Stomach (tissue), 8 donors: ENCODE measurements at regions not wholly inside any gene's neighbourhood (a gene's known extent, or its start where the extent isn't known, plus 50 kb on each side); places are given as distances from the start of the nearest gene placed in this dataset.

Experiments used
- DNase-seq, 2 donors: peaks; one replicate each; pipeline versions ENCODE4 v3.0.0 to v3.0.0-alpha.2; 2013 to 2019
- H3K27ac ChIP-seq, 5 donors: fragments of 200-600 bp in 4 of 5; sonication (generic) in 4 of 5; one replicate each; pipeline ENCODE4 v1.5.1; 2013 to 2019; ENCODE audit warnings: mild to moderate bottlenecking in 1 of 5, moderate library complexity in 1 of 5
- H3K27me3 ChIP-seq, 3 donors: fragments of 200-600 bp; sonication (generic); one replicate each; pipeline ENCODE4 v1.5.1; 2017 to 2019; ENCODE audit warnings: mixed run types in 1 of 3
- H3K36me3 ChIP-seq, 4 donors: fragments of 200-600 bp; sonication (generic); 1 replicate in 3 of 4; 2 replicates in 1 of 4; pipeline ENCODE4 v1.5.1; 2016 to 2019
- H3K4me1 ChIP-seq, 4 donors: fragments of 200-600 bp; sonication (generic); one replicate each; pipeline ENCODE4 v1.5.1; 2016 to 2019
- H3K4me3 ChIP-seq, 4 donors: fragments of 200-600 bp; sonication (generic) in 3 of 4; one replicate each; pipeline ENCODE4 v1.5.1; 2016 to 2019; ENCODE audit warnings: mild to moderate bottlenecking in 1 of 4
- H3K9me3 ChIP-seq, 4 donors: fragments of 200-600 bp; sonication (generic); one replicate each; pipeline ENCODE4 v1.5.1; 2016 to 2019
- CTCF ChIP-seq, 7 experiments: fragments of 450-650 bp in 4 of 7; fragments of 200-600 bp in 3 of 7; sonication (generic) in 3 of 7; IDR thresholded peaks; one replicate each; pipeline ENCODE4 v1.5.1; 2016 to 2019; ENCODE audit warnings: antibody characterized with exemption in 7 of 7, control low read depth in 2 of 7, mild to moderate bottlenecking in 1 of 7
- EP300 ChIP-seq: sonication (generic); formaldehyde crosslinking; IDR thresholded peaks from one replicate; pipeline ENCODE4 v1.6.1; 2017; ENCODE audit warnings: antibody characterized with exemption
- POLR2A ChIP-seq, 4 donors: fragments of 450-650 bp; IDR thresholded peaks; one replicate each; pipeline ENCODE4 v1.6.1; 2016; ENCODE audit warnings: antibody characterized with exemption in 4 of 4, control low read depth in 2 of 4, mild to moderate bottlenecking in 1 of 4, moderate library complexity in 1 of 4
- POLR2AphosphoS5 ChIP-seq, 3 donors: sonication (generic); formaldehyde crosslinking; IDR thresholded peaks; one replicate each; pipeline ENCODE4 v1.6.1; 2016; ENCODE audit warnings: antibody characterized with exemption in 3 of 3
- WGBS, 5 donors: extraction: QIAGEN DNeasy Blood & Tissue Kit in 3 of 5; methylation state at CpG; one replicate each; pipeline versions ENCODE4 v1.1.5 to v1.1.7; 2013 to 2018; 5-methylcytosine and 5-hydroxymethylcytosine counted together
- intact Hi-C: fragments of 100-400 bp; cut with DNase I; formaldehyde crosslinking; loops from one replicate; pipeline ENCODE4 v1.15.1; 2023; ENCODE audit warnings: low total_unique reads
- donor health status: healthy with polysubstance abuse.
- donor health status: Bipolar disorder and iron deficiency.
- donor health status: healthy.

GRCh38 chr1:157411769-157412168, 140.5 kb downstream of the FCRL5 start:
- Histone ChIP-seq H3K36me3 (no peaks in the 10 kb centered on the region), H3K4me1 (peaks cover 0 to 6% (median 2%) of the 10 kb centered on the region in 4 donors), H3K4me3 (no peak overlapping the region), H3K27ac (no peak overlapping the region), H3K27me3 (peaks cover 0 to 3% (median 0%) of the 10 kb centered on the region in 3 donors), H3K9me3 (no peaks in the 10 kb centered on the region)
- no peak for DNase-seq
- no peak for TF ChIP-seq POLR2AphosphoS5 (IDR thresholded peaks at IDR 0.05)
- no peak for TF ChIP-seq POLR2A (IDR thresholded peaks at IDR 0.05)
- no peak for TF ChIP-seq EP300
- TF ChIP-seq CTCF (IDR thresholded peaks at IDR 0.05) = no peak
- intact Hi-C loops = no loop called here
- WGBS, 5 donors = 59 to 66% (median 63%) methylated on average over 4 of the region's 4 CpGs

GRCh38 chr1:157411064-157411463, 141.3 kb downstream of the FCRL5 start:
- intact Hi-C loops = no loop called here
- 81 to 98% (median 93%) methylated on average over 2 of the region's 2 CpGs for WGBS, 5 donors
- Histone ChIP-seq H3K4me1 (peaks cover 0 to 6% (median 2%) of the 10 kb centered on the region in 4 donors), H3K9me3 (no peaks in the 10 kb centered on the region), H3K4me3 (no peak overlapping the region), H3K36me3 (no peaks in the 10 kb centered on the region), H3K27ac (no peak overlapping the region), H3K27me3 (peaks cover 0 to 3% (median 0%) of the 10 kb centered on the region in 3 donors)
- TF ChIP-seq POLR2A (IDR thresholded peaks at IDR 0.05) (no peak), EP300 (no peak), CTCF (IDR thresholded peaks at IDR 0.05) (no peak), POLR2AphosphoS5 (IDR thresholded peaks at IDR 0.05) (no peak)
- DNase-seq = no peak

GRCh38 chr1:157410457-157410856, 141.9 kb downstream of the FCRL5 start:
- Histone ChIP-seq H3K27me3 (no peaks in the 10 kb centered on the region), H3K4me1 (peaks cover 0 to 6% (median 2%) of the 10 kb centered on the region in 4 donors), H3K36me3 (no peaks in the 10 kb centered on the region), H3K4me3 (no peak overlapping the region), H3K9me3 (no peaks in the 10 kb centered on the region), H3K27ac (no peak overlapping the region)
- DNase-seq = no peak
- intact Hi-C loops = no loop called here
- WGBS, 5 donors = 71 to 79% (median 76%) methylated on average over 5 of the region's 5 CpGs
- no peak for TF ChIP-seq POLR2A (IDR thresholded peaks at IDR 0.05)

- 79 to 89% (median 85%) methylated on average over 5 to 6 of the region's 6 CpGs for WGBS, 5 donors
- no peak for DNase-seq
- TF ChIP-seq EP300 (no peak), POLR2AphosphoS5 (IDR thresholded peaks at IDR 0.05) (no peak)
- Histone ChIP-seq H3K27me3 (no peaks in the 10 kb centered on the region), H3K9me3 (no peaks in the 10 kb centered on the region), H3K4me3 (no peak overlapping the region), H3K36me3 (no peaks in the 10 kb centered on the region), H3K27ac (no peak overlapping the region), H3K4me1 (peaks cover 0 to 6% (median 2%) of the 10 kb centered on the region in 4 donors)
- intact Hi-C loops = no loop called here
These were observed 142.4 kb downstream of the FCRL5 start for GRCh38 chr1:157409927-157410326.

- DNase-seq = no peak
- no peak for TF ChIP-seq CTCF (IDR thresholded peaks at IDR 0.05)
- TF ChIP-seq POLR2AphosphoS5 (IDR thresholded peaks at IDR 0.05) = no peak
- no peak for TF ChIP-seq EP300
- no peak for TF ChIP-seq POLR2A (IDR thresholded peaks at IDR 0.05)
- intact Hi-C loops = no loop called here
These were observed 144.3 kb downstream of the FCRL5 start for GRCh38 chr1:157407917-157408525.

More at GRCh38 chr1:157407917-157408525, 144.3 kb downstream of the FCRL5 start:
- Histone ChIP-seq H3K27me3 (peaks cover 0 to 7% (median 0%) of the 10 kb centered on the region in 3 donors), H3K36me3 (no peaks in the 10 kb centered on the region), H3K9me3 (no peaks in the 10 kb centered on the region), H3K27ac (no peak overlapping the region), H3K4me3 (no peak overlapping the region), H3K4me1 (peaks cover 0 to 6% (median 2%) of the 10 kb centered on the region in 4 donors)
- 54 to 66% (median 58%) methylated on average over 6 of the region's 6 CpGs for WGBS, 5 donors
